IPS DF 6.9 (cell line): ENCODE measurements at regions not wholly inside any gene's neighbourhood (a gene's known extent, or its start where the extent isn't known, plus 50 kb on each side); places are given as distances from the start of the nearest gene placed in this dataset.

Experiments used
- DNase-seq: peaks from one replicate; pipeline ENCODE4 v3.0.0-alpha.2; 2013; ENCODE audit warnings: low read depth, low spot score
- H3K27ac ChIP-seq: one replicate; pipeline ENCODE4 v1.5.1; 2013; ENCODE audit warnings: low read length, control low read depth
- H3K27me3 ChIP-seq: 2 replicates; pipeline ENCODE4 v1.6.1; 2013; ENCODE audit warnings: mild to moderate bottlenecking, low read length; ENCODE audit not compliant: control insufficient read depth, insufficient read depth
- H3K36me3 ChIP-seq: 2 replicates; pipeline ENCODE4 v1.6.1; 2013; ENCODE audit warnings: low read length; ENCODE audit not compliant: control insufficient read depth, insufficient read depth
- H3K4me1 ChIP-seq: 2 replicates; pipeline ENCODE4 v1.6.1; 2013; ENCODE audit warnings: low read length; ENCODE audit not compliant: control insufficient read depth, insufficient read depth
- H3K4me3 ChIP-seq: 2 replicates; pipeline ENCODE4 v1.5.1; 2013; ENCODE audit warnings: mild to moderate bottlenecking, low read length
- H3K9me3 ChIP-seq: 2 replicates; pipeline ENCODE4 v1.6.1; 2013; ENCODE audit warnings: low read length, inconsistent platforms; ENCODE audit not compliant: control insufficient read depth, insufficient read depth
- WGBS: extraction: QIAGEN DNeasy Blood & Tissue Kit; methylation state at CpG from one replicate; pipeline ENCODE4 v1.1.7; 2013; ENCODE audit warnings: mixed read lengths, missing lambda C conversion rate; ENCODE audit not compliant: insufficient read length, insufficient coverage; 5-methylcytosine and 5-hydroxymethylcytosine counted together

DNA sequence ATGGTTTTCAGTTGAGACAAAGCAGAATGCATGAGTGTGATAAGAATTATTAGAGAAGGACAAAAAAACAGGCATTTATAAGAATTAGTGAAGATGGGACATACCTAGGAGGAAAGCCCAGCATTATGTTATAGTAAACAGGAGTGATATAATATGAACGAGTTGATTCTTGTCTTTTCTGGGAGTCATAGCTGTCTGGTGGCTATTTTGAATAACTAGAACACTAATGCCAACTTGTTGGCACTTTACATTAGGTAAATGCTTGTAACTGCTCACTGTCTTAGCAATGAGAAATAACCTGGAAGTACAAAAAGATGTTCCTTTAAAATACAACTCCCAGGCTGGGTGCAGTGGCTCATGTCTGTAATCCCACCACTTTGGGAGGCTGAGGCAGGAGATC, 540.8 kb upstream of the SPHKAP start:
- Histone ChIP-seq H3K4me3 (no peak overlapping the region), H3K27me3 (no peaks in the 10 kb centered on the region), H3K36me3 (no peaks in the 10 kb centered on the region), H3K9me3 (no peaks in the 10 kb centered on the region), H3K4me1 (no peaks in the 10 kb centered on the region), H3K27ac (no peak overlapping the region)
- DNase-seq: no peak
- WGBS: no CpG with 5 or more reads among the region's 1 CpG

DNA sequence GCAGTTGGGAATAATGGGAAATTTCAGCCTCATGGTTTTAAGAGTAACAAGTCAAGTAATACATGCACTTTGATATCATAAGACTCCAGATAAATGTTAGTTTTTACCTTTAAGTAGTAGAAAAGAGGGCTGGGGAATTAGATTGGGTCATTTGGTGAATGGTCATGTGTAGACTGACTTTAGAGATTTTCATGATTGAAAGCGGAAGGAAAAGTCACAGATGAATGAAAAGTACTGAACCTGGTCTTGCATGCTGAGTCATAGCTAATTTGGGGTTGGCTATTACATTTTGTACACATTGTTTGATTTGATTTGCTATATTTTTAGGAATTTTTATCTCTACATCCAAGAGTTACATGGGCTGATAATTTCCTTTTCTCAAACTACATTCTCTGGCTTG, 539.4 kb upstream of the SPHKAP start:
- Histone ChIP-seq H3K9me3 (no peaks in the 10 kb centered on the region), H3K27me3 (no peaks in the 10 kb centered on the region), H3K27ac (no peak overlapping the region), H3K4me3 (no peak overlapping the region), H3K4me1 (no peaks in the 10 kb centered on the region), H3K36me3 (no peaks in the 10 kb centered on the region)
- no CpG with 5 or more reads among the region's 1 CpG for WGBS
- DNase-seq: no peak

DNA sequence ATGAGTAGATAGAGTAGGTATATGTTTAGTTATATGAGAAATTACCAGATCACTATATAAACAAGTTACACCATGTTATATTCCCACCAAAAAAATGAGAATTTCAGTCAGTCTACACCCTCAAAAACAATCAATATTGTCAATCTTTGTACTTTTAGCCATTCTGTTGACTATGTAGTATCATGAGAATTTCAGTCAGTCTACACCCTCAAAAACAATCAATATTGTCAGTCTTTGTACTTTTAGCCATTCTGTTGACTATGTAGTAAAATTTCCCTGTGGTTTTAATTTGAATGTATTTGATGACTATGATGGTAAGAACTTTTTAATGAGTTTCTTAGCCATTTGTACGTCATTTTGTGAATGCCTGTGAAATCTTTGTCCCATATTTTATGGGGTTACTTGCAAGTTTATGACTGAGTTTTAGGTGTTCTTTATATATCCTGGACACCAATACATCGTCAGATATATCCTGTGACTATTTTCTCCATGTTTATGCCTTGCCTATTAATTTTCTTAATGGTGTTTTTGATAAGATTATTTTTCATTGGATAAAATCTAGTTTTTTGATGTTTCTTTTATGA, 528.4 kb upstream of the SPHKAP start:
- H3K27me3 ChIP-seq: no peaks in the 10 kb centered on the region
- whole genome bisulfite sequencing: no CpG with 5 or more reads among the region's 2 CpGs
- no peaks in the 10 kb centered on the region for H3K4me1 ChIP-seq
- H3K9me3 ChIP-seq: no peaks in the 10 kb centered on the region
- no peak overlapping the region for H3K27ac ChIP-seq
- H3K36me3 ChIP-seq: no peaks in the 10 kb centered on the region
- no peak overlapping the region for H3K4me3 ChIP-seq
- no peak for DNase-seq

DNA sequence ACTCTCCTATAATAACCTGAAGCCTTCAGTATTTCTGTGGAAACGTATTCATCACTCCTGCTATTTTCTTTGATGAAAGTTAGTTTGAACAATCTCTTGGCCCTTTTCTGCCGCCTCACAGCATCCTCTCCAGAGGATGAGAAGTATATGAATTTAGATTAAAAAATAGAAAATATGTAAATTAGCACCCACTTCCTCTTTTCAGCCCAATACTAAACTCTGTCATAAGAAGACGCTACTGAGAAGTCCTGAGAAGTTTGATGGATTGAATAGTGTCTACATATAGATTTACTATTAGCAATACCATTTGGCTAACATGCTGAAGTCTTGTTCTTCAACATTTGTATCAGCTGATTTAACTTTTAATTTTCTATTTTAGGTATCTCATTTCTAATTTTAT, 526.4 kb upstream of the SPHKAP start:
- no peak overlapping the region for H3K4me3 ChIP-seq
- no peaks in the 10 kb centered on the region for H3K27me3 ChIP-seq
- no CpG with 5 or more reads among the region's 3 CpGs for WGBS
- H3K9me3 ChIP-seq: no peaks in the 10 kb centered on the region
- no peaks in the 10 kb centered on the region for H3K4me1 ChIP-seq
- no peak for DNase-seq
- H3K36me3 ChIP-seq: no peaks in the 10 kb centered on the region
- no peak overlapping the region for H3K27ac ChIP-seq

DNA sequence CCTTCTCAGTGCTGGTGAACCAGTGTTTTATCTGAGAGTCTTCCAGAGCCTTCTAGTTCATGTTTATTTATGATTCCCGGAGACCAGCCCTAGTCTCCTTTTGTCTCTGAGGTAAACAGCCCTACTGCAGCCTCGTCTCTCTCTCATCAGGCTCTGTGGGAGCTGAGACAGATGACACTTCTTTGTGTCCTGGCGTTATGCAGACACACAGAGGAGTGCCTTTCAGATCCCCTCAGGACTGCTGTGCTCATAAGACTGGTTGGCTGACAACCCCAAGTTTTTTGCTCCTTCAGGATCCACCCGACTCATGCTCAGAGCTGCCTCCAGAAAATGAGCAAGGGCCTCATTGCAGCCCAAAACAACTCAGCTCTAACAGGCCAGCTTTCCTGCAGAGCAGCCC, 523.8 kb upstream of the SPHKAP start:
- no peaks in the 10 kb centered on the region for H3K4me1 ChIP-seq
- no peak overlapping the region for H3K27ac ChIP-seq
- H3K36me3 ChIP-seq: no peaks in the 10 kb centered on the region
- DNase-seq: no peak
- H3K27me3 ChIP-seq: no peaks in the 10 kb centered on the region
- H3K4me3 ChIP-seq: no peak overlapping the region
- no CpG with 5 or more reads among the region's 4 CpGs for WGBS
- no peaks in the 10 kb centered on the region for H3K9me3 ChIP-seq

DNA sequence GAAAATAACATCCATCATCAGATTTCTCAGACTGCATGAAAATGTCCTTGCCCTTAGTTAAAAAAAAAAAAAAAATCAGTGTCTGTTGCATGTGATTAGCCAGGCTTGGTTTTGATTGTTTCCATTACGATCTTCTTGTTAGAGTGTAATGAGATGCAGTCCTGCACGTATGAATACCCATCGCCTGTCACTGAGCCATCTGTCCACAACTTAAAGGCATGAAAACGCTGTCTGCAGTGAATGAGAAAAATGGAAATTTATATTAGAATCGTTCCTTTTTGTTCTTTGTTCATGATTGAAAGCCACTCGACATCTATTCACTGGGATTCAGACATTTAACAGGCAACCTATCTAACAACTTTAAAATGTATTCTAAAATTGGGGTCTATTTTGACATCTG, 521.7 kb upstream of the SPHKAP start:
- no peak overlapping the region for H3K27ac ChIP-seq
- WGBS: no CpG with 5 or more reads among the region's 6 CpGs
- no peaks in the 10 kb centered on the region for H3K27me3 ChIP-seq
- H3K9me3 ChIP-seq: no peaks in the 10 kb centered on the region
- DNase-seq: no peak
- H3K4me1 ChIP-seq: no peaks in the 10 kb centered on the region
- no peak overlapping the region for H3K4me3 ChIP-seq
- no peaks in the 10 kb centered on the region for H3K36me3 ChIP-seq

DNA sequence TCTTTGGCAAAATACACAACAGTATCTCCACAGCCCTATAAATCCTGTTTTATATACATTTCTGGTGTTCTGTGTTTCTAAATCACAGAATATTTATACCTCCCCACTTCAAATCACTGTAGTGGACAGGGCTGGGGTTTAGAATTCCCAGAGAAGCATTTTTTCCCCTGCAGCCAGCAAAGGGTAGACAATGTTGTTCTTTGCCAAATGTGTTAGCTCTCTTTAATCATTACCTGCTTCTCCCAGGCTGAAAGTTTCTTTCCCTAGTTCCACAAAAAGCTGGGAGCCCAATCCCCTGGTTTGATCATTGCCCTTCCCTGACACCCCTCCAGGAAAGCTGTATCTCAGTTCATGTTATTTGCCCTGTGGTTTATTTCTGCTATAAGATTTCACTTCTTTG, 520.0 kb upstream of the SPHKAP start:
- H3K27ac ChIP-seq: no peak overlapping the region
- H3K9me3 ChIP-seq: no peaks in the 10 kb centered on the region
- no peak for DNase-seq
- H3K4me1 ChIP-seq: no peaks in the 10 kb centered on the region
- no peak overlapping the region for H3K4me3 ChIP-seq
- no peaks in the 10 kb centered on the region for H3K36me3 ChIP-seq
- H3K27me3 ChIP-seq: no peaks in the 10 kb centered on the region

DNA sequence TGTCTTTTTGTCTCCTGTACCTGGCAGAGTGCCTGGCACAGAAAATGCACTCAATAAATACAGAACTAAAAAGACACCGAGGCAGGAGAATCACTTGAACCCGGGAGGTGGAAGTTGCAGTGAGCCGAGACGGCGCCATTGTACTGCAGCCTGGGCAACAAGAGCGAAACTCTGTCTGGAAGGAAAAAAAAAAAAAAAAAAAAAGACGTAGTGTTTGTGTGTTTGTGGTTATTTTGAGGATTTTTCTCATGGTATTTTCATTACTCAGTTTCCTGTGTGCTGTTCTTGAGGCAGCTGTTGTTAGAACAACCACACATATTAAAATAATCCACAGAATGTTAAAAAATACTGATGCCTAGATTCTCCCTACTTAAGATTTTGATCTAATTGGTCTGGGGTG, 519.2 kb upstream of the SPHKAP start:
- Histone ChIP-seq H3K36me3 (no peaks in the 10 kb centered on the region), H3K4me1 (no peaks in the 10 kb centered on the region), H3K4me3 (no peak overlapping the region), H3K9me3 (no peaks in the 10 kb centered on the region), H3K27me3 (no peaks in the 10 kb centered on the region), H3K27ac (no peak overlapping the region)
- no peak for DNase-seq
- WGBS: no CpG with 5 or more reads among the region's 7 CpGs

DNA sequence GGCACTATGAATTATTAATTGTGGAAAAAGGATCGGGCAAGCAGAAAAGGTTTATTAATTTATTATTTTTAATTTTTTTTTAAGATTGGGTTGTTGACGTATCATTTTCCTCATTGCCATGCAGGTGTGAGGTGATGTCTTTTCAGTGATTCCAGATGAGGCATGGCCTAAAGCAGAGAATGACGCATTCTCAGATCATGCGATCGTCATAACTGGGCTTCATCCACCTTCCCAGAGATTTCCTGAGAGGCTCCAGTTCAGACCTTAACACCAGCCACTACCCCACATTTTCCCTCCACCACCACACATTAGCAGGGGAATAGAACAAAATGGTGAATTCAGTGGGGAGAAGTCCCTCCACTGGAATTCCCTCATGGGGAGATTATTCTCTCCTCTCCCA, 518.4 kb upstream of the SPHKAP start:
- WGBS: 100% methylated on average over 2 of the region's 5 CpGs
- H3K9me3 ChIP-seq: no peaks in the 10 kb centered on the region
- H3K4me3 ChIP-seq: no peak overlapping the region
- no peaks in the 10 kb centered on the region for H3K36me3 ChIP-seq
- no peak overlapping the region for H3K27ac ChIP-seq
- H3K27me3 ChIP-seq: no peaks in the 10 kb centered on the region
- no peak for DNase-seq
- no peaks in the 10 kb centered on the region for H3K4me1 ChIP-seq

DNA sequence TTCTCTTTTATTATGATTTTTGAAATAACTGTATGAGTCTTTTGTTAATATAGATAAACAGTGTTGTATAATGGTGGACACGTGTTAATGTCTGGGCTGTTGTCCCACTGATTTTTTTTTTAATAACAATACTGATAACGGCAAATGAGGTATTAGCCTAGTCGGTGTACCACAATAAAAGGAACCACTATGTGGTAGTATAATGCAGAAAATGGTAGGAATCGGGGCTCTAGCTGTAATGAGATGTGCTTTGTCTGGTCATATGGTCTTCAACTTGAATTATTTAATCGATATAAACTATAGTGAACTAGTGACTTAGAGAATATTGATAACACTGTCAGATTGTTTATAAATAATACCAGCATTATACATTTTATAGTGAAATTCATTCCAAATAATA, 517.9 kb upstream of the SPHKAP start:
- no peak overlapping the region for H3K27ac ChIP-seq
- no peaks in the 10 kb centered on the region for H3K4me1 ChIP-seq
- H3K9me3 ChIP-seq: no peaks in the 10 kb centered on the region
- DNase-seq: no peak
- WGBS: no CpG with 5 or more reads among the region's 5 CpGs
- no peaks in the 10 kb centered on the region for H3K36me3 ChIP-seq
- no peak overlapping the region for H3K4me3 ChIP-seq
- H3K27me3 ChIP-seq: no peaks in the 10 kb centered on the region

DNA sequence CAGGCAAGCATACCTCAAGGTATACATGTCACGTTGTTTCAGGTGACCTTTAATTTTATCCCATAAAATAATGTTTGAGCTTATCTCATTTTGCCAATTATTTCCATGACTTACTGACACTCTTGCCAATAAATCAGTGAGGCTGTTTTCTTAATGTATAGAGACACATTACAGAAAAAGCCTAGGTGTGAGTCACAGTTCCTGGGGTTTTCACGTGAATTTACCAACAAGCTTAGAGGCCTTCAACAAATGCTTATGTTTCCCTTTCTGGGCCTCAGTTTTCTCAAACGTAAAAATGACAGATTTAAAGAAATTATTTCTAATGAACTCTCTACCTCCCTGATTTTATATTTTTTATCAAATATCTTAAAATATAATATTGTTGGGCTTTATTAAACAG, 517.5 kb upstream of the SPHKAP start:
- Histone ChIP-seq H3K4me3 (no peak overlapping the region), H3K27me3 (no peaks in the 10 kb centered on the region), H3K9me3 (no peaks in the 10 kb centered on the region), H3K27ac (no peak overlapping the region), H3K4me1 (no peaks in the 10 kb centered on the region), H3K36me3 (no peaks in the 10 kb centered on the region)
- WGBS: no CpG with 5 or more reads among the region's 3 CpGs
- no peak for DNase-seq
